Medulla oblongata (tissue), 1 donor: ENCODE measurements at regions not wholly inside any gene's neighbourhood (a gene's known extent, or its start where the extent isn't known, plus 50 kb on each side); places are given as distances from the start of the nearest gene placed in this dataset.

Source experiments
- DNase-seq: peaks from one replicate; pipeline ENCODE4 v3.0.0-alpha.2; 2015; ENCODE audit errors: extremely low spot score

DNA sequence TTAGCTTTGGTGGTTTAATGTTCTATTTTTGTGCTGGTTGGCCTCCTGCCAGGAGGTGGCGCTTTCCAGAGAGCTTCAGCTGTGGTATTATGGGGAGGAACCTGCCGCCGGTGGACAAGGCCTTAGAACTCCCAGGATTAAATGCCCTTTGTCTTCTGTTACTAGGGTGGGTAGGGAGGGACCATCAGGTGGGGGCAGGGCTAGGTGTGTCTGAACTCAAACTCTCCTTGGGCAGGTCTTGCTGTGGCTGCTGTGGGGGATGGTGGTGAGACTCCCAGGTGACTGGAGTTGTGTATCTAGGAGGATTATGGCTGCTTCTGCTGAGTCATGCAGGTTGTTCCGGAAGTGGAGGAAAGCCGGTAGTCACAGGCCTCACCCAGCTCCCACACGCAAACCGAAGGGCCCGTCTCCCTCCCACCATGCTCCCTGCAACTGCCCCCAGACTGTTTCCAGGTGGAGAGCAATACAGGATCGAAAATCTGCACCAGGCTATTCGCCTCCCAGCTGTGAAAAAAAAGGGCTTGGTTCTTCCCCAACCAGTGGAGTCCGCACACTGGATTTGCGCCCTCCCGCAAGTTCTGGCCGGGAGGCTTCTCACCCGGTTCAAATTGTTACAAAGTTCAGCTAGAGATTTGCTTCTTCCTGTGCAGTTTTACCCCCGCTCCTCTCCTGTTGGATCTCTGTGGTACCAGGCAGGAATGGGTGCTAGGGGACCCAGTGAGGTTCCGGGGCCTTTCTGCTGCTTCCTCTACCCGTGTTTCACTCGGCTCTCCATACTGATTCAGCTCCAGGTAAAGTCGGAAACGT is 220.5 kb downstream of the CENPF start:
- no peak for DNase-seq

DNA sequence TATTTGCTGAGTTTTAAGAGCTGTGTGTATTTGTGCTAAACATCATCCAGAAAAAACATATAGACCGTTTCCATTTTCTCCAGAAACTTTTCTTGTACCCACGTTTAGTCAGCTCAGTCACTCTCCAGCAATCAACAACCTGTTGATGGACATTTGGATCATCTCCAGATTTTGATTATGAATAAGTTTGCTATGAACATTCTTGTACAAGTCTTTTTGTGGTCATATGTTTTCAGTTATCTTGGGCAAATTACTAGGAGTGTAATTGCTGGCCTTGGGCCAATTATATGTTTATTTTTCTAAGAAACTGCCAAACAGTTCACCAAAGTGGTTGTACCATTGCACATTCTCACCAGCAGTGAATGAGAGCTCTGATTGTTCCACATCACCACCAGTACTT is 221.8 kb downstream of the CENPF start:
- DNase-seq, result no peak

DNA sequence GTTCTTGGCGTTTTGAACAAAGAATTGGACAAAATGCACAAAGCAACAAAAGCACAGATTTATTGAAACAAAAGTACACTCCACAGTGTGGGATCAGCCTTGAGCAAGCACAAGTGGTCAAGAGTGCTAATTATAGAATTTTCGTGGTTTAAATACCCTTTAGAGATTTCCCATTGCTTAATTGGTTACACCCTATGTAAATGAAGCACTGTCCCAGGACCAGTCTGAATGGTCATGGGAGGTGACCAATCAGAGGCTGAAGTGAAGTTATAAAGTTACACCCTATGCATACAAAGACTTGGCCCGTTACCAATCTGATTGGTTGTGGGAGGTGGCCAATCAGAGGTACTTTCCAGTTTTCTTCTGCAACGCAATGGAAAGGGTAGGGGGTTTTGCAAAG is 223.6 kb downstream of the CENPF start:
- DNase-seq, result no peak

DNA sequence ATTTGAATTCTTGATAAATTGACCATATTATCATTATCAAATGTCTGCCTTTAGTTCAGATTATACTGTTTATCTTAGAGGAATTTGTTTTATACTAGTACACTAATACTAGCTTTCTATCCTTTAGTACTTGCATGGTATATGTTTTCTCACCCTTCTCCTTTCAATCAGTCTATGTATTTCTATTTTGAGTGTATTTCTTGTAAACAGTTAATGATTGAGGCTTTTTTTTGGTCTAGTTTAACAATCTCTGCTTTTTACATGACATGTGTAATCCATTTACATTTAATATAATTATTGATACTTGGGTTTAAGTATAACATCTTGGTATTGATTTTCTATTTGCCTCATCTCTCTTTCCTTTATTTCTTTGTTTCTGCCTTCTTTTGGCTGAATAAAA is 224.9 kb downstream of the CENPF start:
- no peak for DNase-seq

DNA sequence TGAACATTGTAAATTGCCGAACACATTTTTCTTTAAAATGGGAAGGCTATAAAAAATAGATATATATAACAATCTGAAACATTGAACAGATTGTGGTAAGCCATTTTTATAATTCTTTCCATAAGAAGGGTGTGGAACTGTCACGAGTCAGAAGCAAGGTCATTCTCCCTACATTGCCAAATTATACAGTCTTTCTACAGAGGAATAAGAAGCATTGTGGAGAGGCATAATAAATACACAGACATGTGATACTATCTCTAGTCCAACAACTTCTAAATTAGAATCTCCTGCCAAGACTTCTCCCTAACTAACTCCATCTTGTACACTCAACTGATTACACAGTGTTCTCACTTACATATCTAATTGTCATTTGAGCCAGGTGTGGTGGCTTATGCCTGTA is 227.9 kb downstream of the CENPF start:
- DNase-seq, result no peak

DNA sequence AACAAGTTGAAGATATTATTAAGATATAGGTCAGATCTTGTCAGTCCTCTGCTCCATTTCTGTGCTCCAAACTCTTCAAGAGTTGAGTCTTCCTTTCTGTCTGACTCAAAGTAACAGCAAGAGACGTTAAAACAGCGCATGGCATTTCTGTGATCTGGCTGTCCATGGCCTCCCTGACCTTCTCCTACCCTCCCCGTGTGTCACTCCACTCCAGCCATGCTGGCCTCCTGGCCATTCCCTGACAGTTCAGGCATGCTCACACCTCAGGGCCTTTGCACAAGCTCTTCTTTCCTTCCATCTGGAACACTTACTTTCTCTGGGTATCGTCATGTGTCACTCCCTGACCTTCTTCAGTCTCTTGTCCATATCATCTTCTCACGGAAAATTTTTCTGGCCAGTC is 229.0 kb downstream of the CENPF start:
- no peak for DNase-seq

DNA sequence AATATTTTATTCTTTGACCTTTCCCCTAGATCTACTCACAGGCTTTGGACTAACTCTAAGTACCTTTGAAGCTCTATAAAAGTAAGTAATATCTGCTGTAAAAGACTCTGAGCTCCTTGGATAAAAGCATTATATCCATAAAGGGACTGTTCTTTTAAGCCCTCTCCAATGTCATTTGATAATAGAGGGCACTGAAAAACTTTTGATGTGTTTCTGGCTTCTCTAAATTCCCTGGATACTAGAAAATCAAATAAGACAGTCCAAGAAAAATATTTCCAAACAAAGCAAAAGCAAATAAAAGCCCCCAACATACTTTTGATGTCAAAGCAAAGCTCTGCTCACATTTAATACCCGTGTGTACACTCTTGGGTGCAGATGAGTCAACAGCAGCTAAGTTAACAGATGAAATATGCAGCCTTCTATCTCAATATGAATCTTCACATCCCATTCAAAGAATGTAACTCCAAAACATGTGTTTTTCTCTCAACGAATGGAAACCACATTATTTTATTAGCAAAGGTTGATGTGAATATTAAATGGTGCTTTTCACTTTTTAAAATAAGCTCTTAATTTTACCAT is 230.3 kb downstream of the CENPF start:
- DNase-seq, result no peak

DNA sequence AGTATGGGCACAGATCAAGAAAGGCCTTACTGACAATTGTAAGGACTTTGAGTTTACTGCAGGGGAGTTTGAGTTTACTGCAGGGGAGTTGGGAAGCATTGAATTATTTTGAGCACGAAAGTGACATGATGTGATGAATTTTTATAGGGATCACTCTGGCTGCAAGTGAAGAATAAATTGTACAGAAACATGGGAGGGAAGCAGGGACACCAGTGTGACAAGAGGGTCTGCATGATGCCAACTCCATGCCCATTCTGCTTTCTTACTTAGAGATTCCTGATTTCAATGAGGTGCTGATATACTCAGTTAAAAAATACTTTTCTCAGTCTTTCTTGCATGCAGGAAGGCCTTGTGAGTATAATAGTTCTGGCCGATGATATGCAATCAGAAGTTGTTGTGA is 234.4 kb downstream of the CENPF start:
- no peak for DNase-seq

DNA sequence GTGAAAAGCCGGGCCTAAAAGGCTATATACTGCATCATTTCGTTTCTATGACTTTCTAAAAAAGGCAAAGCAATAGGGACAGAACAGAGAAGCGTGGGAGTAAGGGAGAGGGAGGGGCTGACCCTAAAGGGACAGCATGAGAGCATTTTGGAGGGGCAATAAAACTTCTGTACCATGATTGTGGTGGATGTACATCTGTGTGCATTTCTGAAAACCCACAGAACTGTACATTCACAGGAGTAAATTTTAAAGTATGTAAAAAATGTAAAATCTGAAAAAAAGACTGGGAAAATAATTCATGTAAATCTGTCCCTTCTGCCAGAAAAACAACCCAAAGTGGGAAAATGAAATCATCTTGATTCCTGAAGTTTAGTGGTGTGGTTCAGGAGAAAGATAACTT is 235.4 kb downstream of the CENPF start:
- no peak for DNase-seq

DNA sequence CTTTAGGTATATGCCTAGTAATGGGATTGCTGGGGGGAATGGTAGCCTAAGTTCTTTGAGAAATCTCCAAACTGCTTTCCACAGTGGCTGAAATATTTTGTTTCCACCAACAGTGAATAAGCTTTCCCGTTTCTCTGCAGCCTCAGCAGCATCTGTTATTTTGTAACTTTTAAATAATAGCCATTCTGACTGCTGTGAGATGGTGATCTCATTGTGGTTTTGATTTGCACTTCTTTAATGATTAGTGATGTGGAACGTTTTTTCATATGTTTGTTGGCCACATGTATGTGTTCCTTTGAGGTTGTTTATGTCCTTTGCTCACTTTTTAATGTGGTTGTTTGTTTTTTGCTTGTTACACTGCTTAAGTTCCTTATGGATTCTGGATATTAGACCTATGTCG is 237.4 kb downstream of the CENPF start:
- no peak for DNase-seq

DNA sequence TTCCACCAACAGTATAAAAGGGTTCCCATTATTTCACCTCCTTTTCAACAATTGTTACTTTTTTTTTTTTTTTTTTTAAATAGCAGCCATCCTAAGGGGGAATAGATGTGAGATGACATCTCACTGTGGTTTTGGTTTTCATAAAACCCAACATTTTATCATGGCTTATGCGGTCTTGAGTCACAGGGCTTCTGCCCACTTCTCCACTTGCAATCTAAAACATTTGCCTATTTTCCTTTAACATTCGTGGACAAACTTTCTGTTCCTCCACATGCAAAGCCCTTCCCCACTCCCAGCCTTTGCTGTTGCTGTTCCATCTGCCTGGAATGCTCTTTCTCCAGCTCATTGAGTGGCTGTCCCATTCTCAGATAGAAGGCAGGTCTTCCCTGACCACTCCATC is 239.7 kb upstream of the KCNK2 start:
- DNase-seq, result no peak

DNA sequence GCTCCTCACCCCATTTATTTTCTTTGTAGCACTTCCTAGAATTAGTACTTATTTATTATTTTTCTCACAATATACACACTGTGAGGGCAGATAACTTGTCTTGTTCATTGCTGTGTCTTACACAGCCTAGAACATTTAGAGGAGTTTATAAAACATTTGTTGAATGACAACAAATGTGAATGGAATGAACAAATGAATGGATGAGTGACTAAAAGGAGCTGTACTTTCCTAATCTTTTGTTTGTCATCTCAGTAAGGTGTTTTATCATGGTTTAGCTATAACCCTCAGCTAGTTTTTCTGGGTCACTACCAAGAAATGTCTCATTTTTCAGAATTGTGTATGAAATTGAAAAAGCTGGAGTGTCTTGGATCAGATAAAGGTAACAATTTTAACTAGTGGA is 239.3 kb upstream of the KCNK2 start:
- DNase-seq, result no peak

DNA sequence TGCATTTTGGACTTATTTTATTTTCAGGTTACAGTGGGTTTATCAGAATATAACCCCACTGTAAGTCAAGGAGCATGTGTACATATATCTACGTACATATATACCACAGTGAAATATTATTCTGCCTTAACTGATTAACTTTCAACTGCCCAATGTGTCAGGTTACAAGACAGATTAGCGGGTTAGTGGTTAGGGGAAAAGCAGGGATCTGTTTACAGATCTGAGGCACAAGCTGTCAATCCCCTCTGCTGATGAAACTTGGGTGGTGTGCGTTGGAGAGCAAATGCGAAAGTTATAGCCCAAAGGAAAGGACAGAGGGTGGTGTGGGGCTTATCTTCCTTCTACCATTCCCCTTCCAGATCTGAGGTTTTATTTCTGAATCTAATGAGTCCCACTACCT is 238.2 kb upstream of the KCNK2 start:
- DNase-seq, result no peak

DNA sequence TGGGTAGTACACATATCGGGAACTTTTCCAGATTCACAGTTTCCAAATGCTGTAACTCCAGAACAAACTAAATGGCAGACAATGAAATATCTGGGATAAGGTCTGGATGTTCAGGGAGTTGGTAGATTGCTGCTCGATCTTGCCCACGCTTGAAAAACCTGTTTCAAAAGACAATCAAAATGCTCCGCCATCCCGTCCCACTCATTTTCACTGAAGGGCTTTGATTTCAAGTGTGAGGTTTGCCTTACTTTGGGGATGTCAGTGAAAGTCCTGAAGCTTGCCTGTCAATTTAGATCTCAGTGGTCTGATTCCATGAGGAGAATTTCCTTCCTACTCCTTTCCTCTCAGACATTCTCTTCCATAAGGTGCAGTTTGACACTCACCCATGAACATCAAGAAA is 236.3 kb upstream of the KCNK2 start:
- DNase-seq, result no peak

DNA sequence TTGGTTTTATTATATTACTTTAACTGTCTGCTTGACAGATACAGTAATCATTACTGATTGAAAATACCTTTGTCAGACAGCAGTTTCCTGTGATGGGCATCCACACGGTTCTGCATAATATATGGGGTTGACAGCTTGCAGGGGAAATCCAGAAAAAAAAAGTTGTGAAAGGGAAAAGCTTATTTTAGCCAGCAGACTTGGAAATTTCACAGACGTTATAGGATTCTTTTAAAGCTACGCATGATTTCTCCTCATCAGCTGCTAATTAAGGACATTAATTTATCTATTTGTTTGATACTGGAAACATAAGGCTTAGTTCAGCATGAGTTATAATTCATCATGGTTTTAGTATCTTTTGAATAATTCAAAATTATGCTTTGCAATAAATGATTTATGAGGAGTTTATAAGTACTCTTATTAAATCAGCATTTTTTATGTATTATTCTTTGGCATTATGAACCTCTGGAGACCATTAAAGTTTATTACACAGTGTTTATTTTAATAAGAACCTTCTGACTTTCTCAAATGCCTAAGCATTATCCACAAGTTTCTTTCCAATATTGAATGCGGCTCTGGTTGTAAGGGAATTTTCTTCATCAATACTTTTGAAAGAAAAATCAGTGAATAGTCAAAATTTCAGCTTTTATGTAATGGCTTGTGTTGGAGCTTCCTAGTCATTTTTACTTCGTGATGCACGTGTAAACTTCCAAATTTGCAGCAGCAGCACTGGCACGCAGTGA is 235.3 kb upstream of the KCNK2 start:
- no peak for DNase-seq

DNA sequence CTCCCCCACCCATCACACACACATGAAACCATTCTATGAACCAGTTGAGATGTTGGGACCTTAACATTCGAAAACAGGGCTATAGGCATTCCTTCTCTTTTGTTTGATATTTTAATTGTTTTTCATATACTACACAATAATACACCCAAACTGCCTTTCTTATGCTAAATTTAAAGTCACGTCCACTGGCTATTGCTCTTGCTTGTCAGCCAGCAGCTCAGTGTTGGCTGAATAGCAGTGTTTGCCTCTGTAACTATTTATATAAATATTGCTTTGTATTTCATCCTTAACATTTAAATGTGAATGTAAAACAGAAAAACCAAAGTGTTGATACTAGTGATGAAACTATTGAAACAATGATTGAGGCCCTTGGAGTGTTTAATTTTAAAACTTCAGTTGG is 234.4 kb upstream of the KCNK2 start:
- DNase-seq, result no peak

DNA sequence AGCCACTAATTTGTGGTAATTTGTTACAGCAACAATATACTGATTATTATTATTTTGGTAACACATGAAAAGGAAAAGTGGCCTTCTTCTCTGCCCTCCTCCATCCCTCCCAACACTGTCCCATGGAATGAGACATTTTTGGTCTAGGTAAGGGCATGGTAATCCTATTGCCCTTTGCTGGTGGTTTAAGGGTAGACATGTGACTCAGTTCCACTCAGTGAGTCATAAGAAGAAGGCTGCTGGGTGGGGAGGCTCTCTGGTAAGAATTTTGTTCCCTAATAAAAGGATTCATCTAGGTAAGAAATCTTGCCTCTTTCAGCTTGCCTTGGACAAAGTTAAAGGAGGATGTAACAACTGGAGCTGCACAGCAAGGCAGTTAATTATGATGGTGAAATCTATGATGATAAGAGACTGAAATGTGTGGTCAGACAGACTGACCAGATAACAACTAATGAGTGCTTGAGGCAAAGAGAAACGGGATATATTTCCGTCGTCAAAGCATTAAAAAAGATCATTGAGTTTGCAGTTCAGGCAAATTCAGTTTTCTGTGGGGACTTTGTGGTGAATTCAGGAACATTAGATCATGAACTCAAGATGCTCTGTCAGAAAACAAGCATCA is 232.0 kb upstream of the KCNK2 start:
- no peak for DNase-seq

DNA sequence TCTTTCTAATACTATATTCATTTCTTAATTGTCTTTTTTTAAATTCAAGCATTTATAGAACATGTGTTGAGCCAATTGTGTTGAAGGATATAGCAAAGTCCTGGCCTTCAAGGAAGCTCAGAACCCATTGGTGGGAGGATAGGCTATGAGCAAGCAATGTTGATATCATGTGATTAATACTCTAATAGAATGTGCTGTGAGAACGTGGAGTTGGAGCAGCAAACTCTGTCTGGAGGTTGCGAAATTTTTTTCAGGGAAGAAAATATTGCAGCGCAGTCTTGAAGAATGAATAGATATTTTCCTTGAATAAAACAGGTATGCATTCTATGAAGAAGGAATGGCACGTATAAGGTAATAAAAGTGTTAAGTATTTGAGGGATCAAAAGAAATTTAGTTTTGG is 229.2 kb upstream of the KCNK2 start:
- DNase-seq, result no peak

DNA sequence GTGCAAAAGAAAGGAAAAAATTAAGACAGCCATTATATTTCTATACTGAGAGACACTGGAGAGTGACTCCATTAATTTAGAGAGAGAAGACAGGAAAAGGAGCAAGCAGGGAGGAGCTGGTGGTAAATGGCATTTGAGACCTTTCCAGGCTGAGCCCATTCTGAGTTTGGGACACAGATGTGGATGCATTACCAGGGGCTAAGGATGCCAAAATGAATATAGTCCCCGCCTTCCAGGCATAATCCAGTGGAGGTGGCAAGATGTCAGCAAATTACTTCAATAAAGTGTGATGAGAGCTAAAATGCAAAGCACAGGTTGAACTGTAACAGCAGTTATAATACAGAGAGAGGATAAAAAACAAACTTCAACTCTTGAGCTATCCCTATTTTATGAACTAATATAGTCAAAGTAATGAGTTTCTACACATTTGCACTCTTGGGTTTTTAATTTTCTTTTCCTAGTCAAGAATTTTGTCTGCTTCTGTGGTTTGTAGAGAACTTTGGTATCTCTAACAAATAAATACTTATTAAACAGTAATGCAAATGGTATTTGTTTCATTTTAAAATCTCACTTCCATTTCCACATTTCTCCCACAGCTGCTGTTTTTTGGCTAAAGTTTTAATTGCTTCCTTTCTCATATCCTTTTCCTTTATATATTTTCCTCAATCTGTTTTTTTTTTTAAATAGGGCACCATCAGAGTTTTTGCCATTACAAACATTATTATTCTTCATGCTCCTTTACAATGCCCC is 228.2 kb upstream of the KCNK2 start:
- no peak for DNase-seq

DNA sequence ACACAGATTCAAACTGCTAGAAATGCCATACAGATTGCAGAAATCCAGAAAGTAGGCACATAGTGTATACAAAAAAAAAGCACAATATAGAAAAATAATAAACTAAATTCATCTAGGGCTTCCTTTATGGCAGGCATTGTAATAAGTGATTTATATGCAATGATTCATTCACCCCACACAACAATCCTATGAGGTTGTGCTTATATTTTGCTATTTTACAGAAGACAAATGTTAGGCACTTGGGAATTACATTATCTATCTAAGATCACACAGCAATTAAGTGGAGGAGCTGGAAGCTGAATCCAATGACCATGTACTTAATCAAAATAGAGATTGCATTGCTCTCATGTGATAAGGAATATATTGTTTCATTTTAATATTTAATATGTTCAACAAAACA is 225.7 kb upstream of the KCNK2 start:
- no peak for DNase-seq

DNA sequence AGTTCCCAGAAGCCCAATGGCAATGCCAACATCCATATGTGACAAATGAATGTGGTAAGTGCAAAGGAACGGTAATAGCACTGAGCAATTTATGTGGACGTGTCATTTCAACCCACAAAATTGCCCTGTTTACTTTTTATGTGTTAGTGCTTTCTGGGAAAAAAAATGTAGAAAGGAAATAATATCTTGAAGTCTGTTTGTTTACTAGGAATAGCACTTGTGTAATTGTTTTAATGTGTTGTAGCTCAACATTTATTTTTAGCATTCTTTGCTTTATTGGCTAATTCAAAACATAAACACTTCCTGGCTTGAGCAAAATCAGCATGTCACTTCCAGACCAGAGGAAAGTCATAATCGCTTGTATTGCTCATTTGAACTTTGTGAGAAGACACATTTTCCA is 224.8 kb upstream of the KCNK2 start:
- DNase-seq, result no peak

DNA sequence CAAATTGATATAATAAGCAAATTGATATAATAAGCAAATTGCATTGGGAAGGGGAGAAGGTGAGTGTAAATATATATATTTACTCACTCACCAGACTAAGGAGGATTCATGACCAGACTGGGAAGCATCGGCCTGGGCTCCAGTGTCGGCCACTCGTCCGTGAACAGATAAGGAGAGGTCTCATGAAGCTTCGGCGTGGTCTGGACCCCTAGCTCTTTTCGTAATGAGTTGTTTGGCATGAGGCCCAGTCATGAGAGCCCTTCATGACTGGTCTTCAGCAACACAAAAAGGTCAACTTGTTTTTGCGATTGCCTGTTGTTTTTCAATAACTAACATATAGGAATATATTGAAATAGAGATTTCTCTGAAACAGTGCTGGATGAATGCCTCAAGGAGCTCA is 222.9 kb upstream of the KCNK2 start:
- no peak for DNase-seq
